IPS-20b (cell line): ENCODE measurements at regions not wholly inside any gene's neighbourhood (a gene's known extent, or its start where the extent isn't known, plus 50 kb on each side); places are given as distances from the start of the nearest gene placed in this dataset.

Source experiments
- H3K27ac ChIP-seq: one replicate; pipeline ENCODE4 v1.5.1; 2013; ENCODE audit warnings: low read length
- H3K27me3 ChIP-seq: 2 replicates; pipeline ENCODE4 v1.6.1; 2013; ENCODE audit warnings: mild to moderate bottlenecking, low read length, inconsistent platforms; ENCODE audit not compliant: insufficient read depth
- H3K36me3 ChIP-seq: 2 replicates; pipeline ENCODE4 v1.6.1; 2013; ENCODE audit warnings: low read depth, mild to moderate bottlenecking, inconsistent platforms, low read length, moderate library complexity; ENCODE audit not compliant: insufficient read depth
- H3K4me1 ChIP-seq: 2 replicates; pipeline ENCODE4 v1.6.1; 2013; ENCODE audit warnings: mild to moderate bottlenecking, control low read depth, inconsistent platforms, low read length, moderate library complexity; ENCODE audit not compliant: insufficient read depth
- H3K4me3 ChIP-seq: 2 replicates; pipeline ENCODE4 v1.5.1; 2013; ENCODE audit warnings: mild to moderate bottlenecking, low read length, inconsistent platforms
- H3K9ac ChIP-seq: 2 replicates; pipeline ENCODE4 v1.6.1; 2013; ENCODE audit warnings: low read depth, mild to moderate bottlenecking, inconsistent platforms, low read length, moderate library complexity
- H3K9me3 ChIP-seq: 2 replicates; pipeline ENCODE4 v1.6.1; 2013; ENCODE audit warnings: mild to moderate bottlenecking, low read depth, low read length, inconsistent platforms; ENCODE audit not compliant: insufficient read depth

- H3K9ac ChIP-seq = no peak overlapping the region
- H3K4me3 ChIP-seq = no peak overlapping the region
- no peaks in the 10 kb centered on the region for H3K27me3 ChIP-seq
- H3K27ac ChIP-seq = no peak overlapping the region
- H3K36me3 ChIP-seq = no peaks in the 10 kb centered on the region
- no peaks in the 10 kb centered on the region for H3K4me1 ChIP-seq
- H3K9me3 ChIP-seq = no peaks in the 10 kb centered on the region
These were observed 431.3 kb downstream of the SLITRK6 start for GRCh38 chr13:85367887-85368286.

GRCh38 chr13:85366759-85367417 is 432.3 kb downstream of the SLITRK6 start:
- Histone ChIP-seq H3K27me3 (no peaks in the 10 kb centered on the region), H3K36me3 (no peaks in the 10 kb centered on the region), H3K4me1 (no peaks in the 10 kb centered on the region), H3K4me3 (no peak overlapping the region), H3K27ac (no peak overlapping the region), H3K9me3 (no peaks in the 10 kb centered on the region), H3K9ac (no peak overlapping the region)

- H3K36me3 ChIP-seq = no peaks in the 10 kb centered on the region
- no peak overlapping the region for H3K4me3 ChIP-seq
- no peak overlapping the region for H3K9ac ChIP-seq
- no peak overlapping the region for H3K27ac ChIP-seq
- no peaks in the 10 kb centered on the region for H3K4me1 ChIP-seq
- no peaks in the 10 kb centered on the region for H3K9me3 ChIP-seq
- no peaks in the 10 kb centered on the region for H3K27me3 ChIP-seq
These were observed 435.7 kb downstream of the SLITRK6 start for GRCh38 chr13:85363504-85363903.

- H3K27me3 ChIP-seq = no peaks in the 10 kb centered on the region
- H3K27ac ChIP-seq = no peak overlapping the region
- no peak overlapping the region for H3K4me3 ChIP-seq
- H3K4me1 ChIP-seq = no peaks in the 10 kb centered on the region
- no peak overlapping the region for H3K9ac ChIP-seq
- no peaks in the 10 kb centered on the region for H3K9me3 ChIP-seq
- no peaks in the 10 kb centered on the region for H3K36me3 ChIP-seq
These were observed 436.2 kb downstream of the SLITRK6 start for GRCh38 chr13:85362980-85363379.

- Histone ChIP-seq H3K4me1 (no peaks in the 10 kb centered on the region), H3K4me3 (no peak overlapping the region), H3K27ac (no peak overlapping the region)
These were observed 452.0 kb downstream of the SLITRK6 start for GRCh38 chr13:85347251-85347650.

GRCh38 chr13:85334187-85334586 is 465.0 kb downstream of the SLITRK6 start:
- H3K36me3 ChIP-seq = no peaks in the 10 kb centered on the region
- H3K4me3 ChIP-seq = no peak overlapping the region
- no peak overlapping the region for H3K9ac ChIP-seq
- no peak overlapping the region for H3K27ac ChIP-seq
- H3K4me1 ChIP-seq = no peaks in the 10 kb centered on the region
- no peaks in the 10 kb centered on the region for H3K27me3 ChIP-seq
- no peaks in the 10 kb centered on the region for H3K9me3 ChIP-seq

More at GRCh38 chr13:85347251-85347650, 452.0 kb downstream of the SLITRK6 start:
- H3K27me3 ChIP-seq = no peaks in the 10 kb centered on the region
- H3K9me3 ChIP-seq = no peaks in the 10 kb centered on the region
- no peaks in the 10 kb centered on the region for H3K36me3 ChIP-seq
- no peak overlapping the region for H3K9ac ChIP-seq

- H3K27ac ChIP-seq = no peak overlapping the region
- H3K9ac ChIP-seq = no peak overlapping the region
- no peak overlapping the region for H3K4me3 ChIP-seq
- H3K9me3 ChIP-seq = no peaks in the 10 kb centered on the region
- no peaks in the 10 kb centered on the region for H3K4me1 ChIP-seq
- H3K36me3 ChIP-seq = no peaks in the 10 kb centered on the region
- no peaks in the 10 kb centered on the region for H3K27me3 ChIP-seq
These were observed 465.7 kb downstream of the SLITRK6 start for GRCh38 chr13:85333506-85334020.

GRCh38 chr13:85332615-85333014 is 466.6 kb downstream of the SLITRK6 start:
- Histone ChIP-seq H3K27ac (no peak overlapping the region), H3K27me3 (no peaks in the 10 kb centered on the region), H3K4me3 (no peak overlapping the region), H3K9me3 (no peaks in the 10 kb centered on the region), H3K4me1 (no peaks in the 10 kb centered on the region), H3K9ac (no peak overlapping the region), H3K36me3 (no peaks in the 10 kb centered on the region)

- H3K36me3 ChIP-seq = no peaks in the 10 kb centered on the region
- H3K27me3 ChIP-seq = no peaks in the 10 kb centered on the region
- H3K4me3 ChIP-seq = no peak overlapping the region
- no peak overlapping the region for H3K9ac ChIP-seq
- no peak overlapping the region for H3K27ac ChIP-seq
- H3K9me3 ChIP-seq = no peaks in the 10 kb centered on the region
- H3K4me1 ChIP-seq = no peaks in the 10 kb centered on the region
These were observed 477.5 kb downstream of the SLITRK6 start for GRCh38 chr13:85321734-85322133.

- no peak overlapping the region for H3K4me3 ChIP-seq
- H3K9ac ChIP-seq = no peak overlapping the region
- H3K4me1 ChIP-seq = no peaks in the 10 kb centered on the region
- no peak overlapping the region for H3K27ac ChIP-seq
- H3K9me3 ChIP-seq = no peaks in the 10 kb centered on the region
- H3K27me3 ChIP-seq = no peaks in the 10 kb centered on the region
- no peaks in the 10 kb centered on the region for H3K36me3 ChIP-seq
These were observed 481.4 kb downstream of the SLITRK6 start for GRCh38 chr13:85317781-85318180.

- Histone ChIP-seq H3K27ac (no peak overlapping the region), H3K4me3 (no peak overlapping the region), H3K36me3 (no peaks in the 10 kb centered on the region), H3K9me3 (no peaks in the 10 kb centered on the region), H3K27me3 (no peaks in the 10 kb centered on the region), H3K9ac (no peak overlapping the region), H3K4me1 (no peaks in the 10 kb centered on the region)
These were observed 482.7 kb downstream of the SLITRK6 start for GRCh38 chr13:85316506-85317025.

- Histone ChIP-seq H3K9me3 (no peaks in the 10 kb centered on the region), H3K9ac (no peak overlapping the region), H3K27ac (no peak overlapping the region), H3K27me3 (no peaks in the 10 kb centered on the region), H3K36me3 (no peaks in the 10 kb centered on the region), H3K4me1 (no peaks in the 10 kb centered on the region), H3K4me3 (no peak overlapping the region)
These were observed 484.5 kb downstream of the SLITRK6 start for GRCh38 chr13:85314686-85315085.
